H1 (cell line): ENCODE measurements at regions not wholly inside any gene's neighbourhood (a gene's known extent, or its start where the extent isn't known, plus 50 kb on each side); places are given as distances from the start of the nearest gene placed in this dataset.
A peak's percentile ranks its signal among the peaks of the same experiment; 100 is the strongest.

Experiments
- CTCF ChIA-PET: fragments of 300-600 bp; sonication (Branson Sonifier 250); formaldehyde crosslinking; loops from one replicate; lab custom pipeline; 2021; ENCODE audit not compliant: partially characterized antibody; lab: Charles Lee
- POLR2A ChIA-PET: fragments of 300-600 bp; sonication (Branson Sonifier 250); formaldehyde crosslinking; loops from one replicate; lab custom pipeline; 2021; ENCODE audit warnings: inconsistent platforms; ENCODE audit not compliant: partially characterized antibody; lab: Charles Lee
- DNase-seq, 2 experiments: peaks; one replicate each; pipeline versions ENCODE4 v3.0.0 to v3.0.0-alpha.2; 2010 to 2022; ENCODE audit warnings: low spot score in 2 of 2, low read depth in 1 of 2, mixed read lengths in 1 of 2
- FAIRE-seq: peaks from 2 replicates; lab custom pipeline; 2011; peaks lifted over from hg19 to GRCh38; lab: Jason Lieb, UNC
- H2AFZ ChIP-seq: 2 replicates; pipeline ENCODE4 v1.8.1; 2012; ENCODE audit warnings: low read length, inconsistent platforms
- H2AK5ac ChIP-seq: 2 replicates; pipeline ENCODE4 v1.6.1; 2013; ENCODE audit warnings: low read depth, low read length
- H2BK120ac ChIP-seq: replicated peaks from 2 replicates; pipeline ENCODE3; 2013; ENCODE audit warnings: low read depth, low read length, inconsistent platforms
- H2BK12ac ChIP-seq: 2 replicates; pipeline ENCODE4 v1.6.1; 2013; ENCODE audit warnings: low read depth, low read length
- H2BK15ac ChIP-seq: 2 replicates; pipeline ENCODE4 v1.6.1; 2013; ENCODE audit warnings: low read length
- H2BK20ac ChIP-seq: 2 replicates; pipeline ENCODE4 v1.6.1; 2013; ENCODE audit warnings: low read length
- H2BK5ac ChIP-seq: 2 replicates; pipeline ENCODE4 v1.6.1; 2013; ENCODE audit warnings: low read depth, low read length
- H3K14ac ChIP-seq: 2 replicates; pipeline ENCODE4 v1.6.1; 2013; ENCODE audit warnings: inconsistent platforms; ENCODE audit not compliant: insufficient read length
- H3K18ac ChIP-seq: 2 replicates; pipeline ENCODE4 v1.6.1; 2013; ENCODE audit warnings: low read length; ENCODE audit errors: extremely low read depth
- H3K23ac ChIP-seq: 2 replicates; pipeline ENCODE4 v1.6.1; 2013; ENCODE audit warnings: inconsistent platforms; ENCODE audit not compliant: insufficient read length
- H3K23me2 ChIP-seq: 2 replicates; pipeline ENCODE4 v1.6.1; 2013; ENCODE audit warnings: low read depth, low read length
- H3K27ac ChIP-seq: 2 replicates; pipeline ENCODE4 v1.6.1; 2011; ENCODE audit warnings: low read depth, low read length, inconsistent platforms
- H3K27me3 ChIP-seq, 4 experiments: replicated peaks in 1 of 4; 1 replicate in 1 of 4; 2 replicates in 3 of 4; pipeline versions ENCODE4 v1.6.1 to v1.8.1; 2011 to 2013; ENCODE audit warnings: low read length in 3 of 4, mild to moderate bottlenecking in 3 of 4, inconsistent platforms in 2 of 4, mixed read lengths in 2 of 4, moderate library complexity in 1 of 4; ENCODE audit not compliant: control insufficient read depth in 3 of 4, insufficient read depth in 3 of 4; ENCODE audit errors: extremely low read depth in 1 of 4
- H3K36me3 ChIP-seq, 4 experiments: 2 replicates each; pipeline versions ENCODE4 v1.6.1 to v1.8.1; 2011 to 2013; ENCODE audit warnings: mild to moderate bottlenecking in 4 of 4, low read length in 3 of 4, moderate library complexity in 2 of 4, control low read depth in 1 of 4, inconsistent platforms in 1 of 4; ENCODE audit not compliant: insufficient read depth in 4 of 4, control insufficient read depth in 2 of 4
- H3K4ac ChIP-seq: replicated peaks from 2 replicates; pipeline ENCODE3; 2013; ENCODE audit warnings: low read length, low read depth, mixed read lengths, inconsistent platforms; ENCODE audit not compliant: insufficient read length
- H3K4me1 ChIP-seq, 4 experiments: replicated peaks in 1 of 4; 1 replicate in 1 of 4; 2 replicates in 3 of 4; pipeline versions ENCODE4 v1.6.1 to v1.8.1; 2011 to 2013; ENCODE audit warnings: low read length in 3 of 4, inconsistent platforms in 2 of 4, mixed read lengths in 1 of 4; ENCODE audit not compliant: insufficient read depth in 4 of 4, control insufficient read depth in 3 of 4
- H3K4me2 ChIP-seq, 2 experiments: 2 replicates each; pipeline versions ENCODE4 v1.6.1 to v1.8.1; 2011 to 2013; ENCODE audit warnings: low read depth in 2 of 2, low read length in 2 of 2, control low read depth in 1 of 2, inconsistent platforms in 1 of 2, mild to moderate bottlenecking in 1 of 2; ENCODE audit not compliant: insufficient read depth in 1 of 2
- H3K4me3 ChIP-seq, 4 experiments: fragments of 200-600, 300-600 bp in 1 of 4; sonication (generic), shearing (Covaris generic), sonication (Bioruptor Twin) in 1 of 4; 2 replicates each; pipeline versions ENCODE4 v1.5.1 to v1.8.1; 2011 to 2016; ENCODE audit warnings: low read length in 4 of 4, low read depth in 3 of 4, control low read depth in 2 of 4, inconsistent platforms in 2 of 4, mild to moderate bottlenecking in 2 of 4, mixed read lengths in 1 of 4, moderate library complexity in 1 of 4; ENCODE audit not compliant: insufficient read depth in 2 of 4; ENCODE audit errors: extremely low read depth in 1 of 4
- H3K56ac ChIP-seq: replicated peaks from 2 replicates; pipeline ENCODE3; 2013; ENCODE audit warnings: low read depth, mild to moderate bottlenecking, mixed read lengths, low read length, inconsistent platforms; ENCODE audit not compliant: insufficient read length
- H3K79me1 ChIP-seq: 2 replicates; pipeline ENCODE4 v1.6.1; 2013; ENCODE audit warnings: low read depth, low read length, control low read depth
- H3K79me2 ChIP-seq, 2 experiments: 2 replicates each; pipeline versions ENCODE4 v1.6.1 to v1.8.1; 2012 to 2013; ENCODE audit warnings: low read length in 2 of 2, mild to moderate bottlenecking in 2 of 2, inconsistent platforms in 1 of 2; ENCODE audit not compliant: insufficient read depth in 2 of 2, control insufficient read depth in 1 of 2
- H3K9ac ChIP-seq, 4 experiments: replicated peaks in 1 of 4; 1 replicate in 1 of 4; 2 replicates in 3 of 4; pipeline versions ENCODE4 v1.6.1 to v1.8.1; 2011 to 2013; ENCODE audit warnings: low read depth in 3 of 4, low read length in 3 of 4, control low read depth in 2 of 4, mild to moderate bottlenecking in 2 of 4, moderate library complexity in 2 of 4, inconsistent platforms in 1 of 4; ENCODE audit errors: extremely low read depth in 1 of 4
- H3K9me3 ChIP-seq, 2 experiments: 2 replicates each; pipeline versions ENCODE4 v1.6.1 to v1.8.1; 2012 to 2013; ENCODE audit warnings: mild to moderate bottlenecking in 2 of 2, moderate library complexity in 2 of 2, control low read depth in 1 of 2, inconsistent platforms in 1 of 2, low read depth in 1 of 2, low read length in 1 of 2, mixed read lengths in 1 of 2; ENCODE audit not compliant: insufficient read depth in 2 of 2
- H4K20me1 ChIP-seq, 2 experiments: replicated peaks in 1 of 2; 2 replicates each; pipeline versions ENCODE3 to v1.8.1; 2011 to 2013; ENCODE audit warnings: inconsistent platforms in 2 of 2, low read length in 2 of 2, mild to moderate bottlenecking in 1 of 2; ENCODE audit not compliant: insufficient read depth in 2 of 2, control insufficient read depth in 1 of 2
- H4K5ac ChIP-seq: 2 replicates; pipeline ENCODE4 v1.6.1; 2013; ENCODE audit warnings: low read length, low read depth, mixed read lengths, inconsistent platforms; ENCODE audit not compliant: insufficient read length
- H4K8ac ChIP-seq: 2 replicates; pipeline ENCODE4 v1.8.0; 2013; ENCODE audit warnings: mild to moderate bottlenecking, moderate library complexity, low read length, inconsistent platforms; ENCODE audit not compliant: insufficient read depth; ENCODE audit errors: extremely low read depth
- H4K91ac ChIP-seq: replicated peaks from 2 replicates; pipeline ENCODE3; 2013; ENCODE audit warnings: low read length, mixed read lengths, inconsistent platforms; ENCODE audit not compliant: insufficient read length
- CBX8 ChIP-seq: fragments of 300-800, 300-1000 bp; sonication (generic); IDR thresholded peaks from 2 replicates; pipeline ENCODE4 v1.7.1; 2016; ENCODE audit warnings: low read depth, low read length, borderline replicate concordance
- CHD1 ChIP-seq: IDR thresholded peaks from 2 replicates; pipeline ENCODE4 v1.6.1; 2012; ENCODE audit warnings: low read depth, low read length, improper control_type of control experiment
- CHD2 ChIP-seq: IDR thresholded peaks from 2 replicates; pipeline ENCODE4 v1.6.1; 2012; ENCODE audit warnings: low read length, improper control_type of control experiment
- EZH2 ChIP-seq: fragments of 200-600 bp; sonication (generic); IDR thresholded peaks from 2 replicates; pipeline ENCODE4 v1.7.1; 2012; ENCODE audit warnings: low read depth, mild to moderate bottlenecking, moderate library complexity, low read length, inconsistent platforms; ENCODE audit not compliant: severe bottlenecking
- GABPA ChIP-seq: IDR thresholded peaks from 2 replicates; pipeline ENCODE4 v1.6.1; 2011; ENCODE audit warnings: mild to moderate bottlenecking, low read length, moderate library complexity, borderline replicate concordance; ENCODE audit not compliant: insufficient read depth
- NANOG ChIP-seq: IDR thresholded peaks from 2 replicates; pipeline ENCODE4 v1.6.1; 2011; ENCODE audit warnings: low read length, low read depth, mild to moderate bottlenecking, inconsistent platforms; ENCODE audit not compliant: insufficient read depth, poor library complexity, severe bottlenecking
- RXRA ChIP-seq: IDR thresholded peaks from 2 replicates; pipeline ENCODE4 v1.6.1; 2011; ENCODE audit warnings: low read depth, mild to moderate bottlenecking, low read length, moderate library complexity; ENCODE audit not compliant: insufficient read depth
- SAP30 ChIP-seq: fragments of 300-600 bp; sonication (generic); IDR thresholded peaks from 2 replicates; pipeline ENCODE4 v1.7.1; 2012; ENCODE audit warnings: low read length, moderate library complexity, mild to moderate bottlenecking, inconsistent platforms; ENCODE audit not compliant: insufficient read depth, insufficient replicate concordance
- WGBS, 2 experiments: shearing (Covaris generic) in 1 of 2; methylation state at CpG; one replicate each; pipeline versions ENCODE4 v1.1.6 to v1.1.7; 2013 to 2015; ENCODE audit warnings: low lambda C conversion rate in 2 of 2, mixed read lengths in 2 of 2, inconsistent platforms in 1 of 2, low coverage in 1 of 2, missing lambda C conversion rate in 1 of 2; ENCODE audit not compliant: insufficient replicate concordance in 2 of 2, insufficient coverage in 1 of 2, insufficient read length in 1 of 2; ENCODE audit errors: extremely low coverage in 1 of 2, missing lambda C conversion rate in 1 of 2; 5-methylcytosine and 5-hydroxymethylcytosine counted together
- TF ChIP-seq, protein P1 (sequence below): IDR thresholded peaks from 2 replicates; pipeline ENCODE4 v1.6.1; 2012; ENCODE audit warnings: inconsistent platforms
- TF ChIP-seq, protein P2 (sequence below): IDR thresholded peaks from 2 replicates; pipeline ENCODE4 v1.6.1; 2012; ENCODE audit warnings: inconsistent platforms

GRCh38 chr6:17015551-17016381 lies 86.1 kb upstream of the STMND1 start:
- no peak overlapping the region for H2AK5ac ChIP-seq
- H3K79me1 ChIP-seq = no peaks in the 10 kb centered on the region
- no peak overlapping the region for H2BK20ac ChIP-seq
- H3K23me2 ChIP-seq = no peaks in the 10 kb centered on the region
- H2BK120ac ChIP-seq = no peak overlapping the region
- no peak overlapping the region for H3K4ac ChIP-seq
- no peak overlapping the region; a peak in 1 of 7 replicates for H3K9ac ChIP-seq
- no peaks in the 10 kb centered on the region for H3K27me3 ChIP-seq
- POLR2A ChIA-PET = interaction anchor here (0.6 kb wide), 1 partner anchor 134 kb away, joined by 4 read pairs; no protein-coding TSS in a partner anchor
- no peaks in the 10 kb centered on the region for H3K36me3 ChIP-seq
- CTCF ChIA-PET = interaction anchor here (0.6 to 1.7 kb wide), 3 partner anchors 17 to 80 kb away, joined by 4 read pairs; no protein-coding TSS in a partner anchor
- H3K18ac ChIP-seq = no peak overlapping the region
- H4K8ac ChIP-seq = peak overlapping the region; percentile 85; the same call in 1 of the 2 replicates
- H2AFZ ChIP-seq = no peak overlapping the region
- H3K23ac ChIP-seq = no peak overlapping the region
- no peak overlapping the region for H2BK12ac ChIP-seq
- no peak overlapping the region for H3K14ac ChIP-seq
- H4K20me1 ChIP-seq = no peaks in the 10 kb centered on the region
- H3K4me1 ChIP-seq = peaks cover 0 to 4% (median 2%) of the 10 kb centered on the region in 4 experiments; a peak in 4 of 7 replicates
- no peak overlapping the region for H3K56ac ChIP-seq
- H4K5ac ChIP-seq = no peak overlapping the region
- no peak overlapping the region for H2BK15ac ChIP-seq
- DNase-seq (no peak), FAIRE-seq (no peak)
- no peak overlapping the region for H2BK5ac ChIP-seq
- peak overlapping the region in 1 of 2 experiments; percentile 10; a peak in 1 of 4 replicates for H3K4me2 ChIP-seq
- 76% methylated on average over 34 of the region's 51 CpGs; no CpG with 5 or more reads in 1 of the 2 experiments for WGBS, 2 experiments
- peak overlapping the region in 2 of 4 experiments; percentile 28 to 42; a peak in 3 of 8 replicates for H3K4me3 ChIP-seq
- H3K27ac ChIP-seq = no peak overlapping the region
- peaks cover 5% of the 10 kb centered on the region in 2 experiments; a peak in 1 of 4 replicates for H3K9me3 ChIP-seq
- H3K79me2 ChIP-seq = no peaks in the 10 kb centered on the region
- no peak overlapping the region for H4K91ac ChIP-seq
- no peak for TF ChIP-seq CBX8
- no peak for TF ChIP-seq GABPA
- TF ChIP-seq NANOG = no peak
- no peak for TF ChIP-seq CHD2
- no peak for TF ChIP-seq SAP30
- TF ChIP-seq CHD1 = no peak
- TF ChIP-seq RXRA = no peak
- TF ChIP-seq, protein P1, sequence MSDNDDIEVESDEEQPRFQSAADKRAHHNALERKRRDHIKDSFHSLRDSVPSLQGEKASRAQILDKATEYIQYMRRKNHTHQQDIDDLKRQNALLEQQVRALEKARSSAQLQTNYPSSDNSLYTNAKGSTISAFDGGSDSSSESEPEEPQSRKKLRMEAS = no peak
- TF ChIP-seq EZH2 = no peak
- TF ChIP-seq, protein P2, sequence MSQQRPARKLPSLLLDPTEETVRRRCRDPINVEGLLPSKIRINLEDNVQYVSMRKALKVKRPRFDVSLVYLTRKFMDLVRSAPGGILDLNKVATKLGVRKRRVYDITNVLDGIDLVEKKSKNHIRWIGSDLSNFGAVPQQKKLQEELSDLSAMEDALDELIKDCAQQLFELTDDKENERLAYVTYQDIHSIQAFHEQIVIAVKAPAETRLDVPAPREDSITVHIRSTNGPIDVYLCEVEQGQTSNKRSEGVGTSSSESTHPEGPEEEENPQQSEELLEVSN = no peak
